ENCODE measurements at regions not wholly inside any gene's neighbourhood (a gene's known extent, or its start where the extent isn't known, plus 50 kb on each side); places are given as distances from the start of the nearest gene placed in this dataset.
"Not testable (repeated sequence)": the region's sequence is repeated elsewhere in the genome, so short reads cannot be mapped to it uniquely, and the experiment has no call there.

- not testable (repeated sequence) for DNase-seq (ENCODE audit: low spot score); H3K4me3 Mint-ChIP-seq; H3K27me3 Mint-ChIP-seq (ENCODE audit: low read depth); H3K27ac Mint-ChIP-seq; H3K4me1 Mint-ChIP-seq (ENCODE audit: low read depth); H3K36me3 Mint-ChIP-seq (ENCODE audit: low read depth)
- H3K9me3 Mint-ChIP-seq, result peaks cover 15% of the 10 kb centered on the region
These were observed 845.6 kb upstream of the ANO3 start for GRCh38 chr11:25486338-25486737.

DNA sequence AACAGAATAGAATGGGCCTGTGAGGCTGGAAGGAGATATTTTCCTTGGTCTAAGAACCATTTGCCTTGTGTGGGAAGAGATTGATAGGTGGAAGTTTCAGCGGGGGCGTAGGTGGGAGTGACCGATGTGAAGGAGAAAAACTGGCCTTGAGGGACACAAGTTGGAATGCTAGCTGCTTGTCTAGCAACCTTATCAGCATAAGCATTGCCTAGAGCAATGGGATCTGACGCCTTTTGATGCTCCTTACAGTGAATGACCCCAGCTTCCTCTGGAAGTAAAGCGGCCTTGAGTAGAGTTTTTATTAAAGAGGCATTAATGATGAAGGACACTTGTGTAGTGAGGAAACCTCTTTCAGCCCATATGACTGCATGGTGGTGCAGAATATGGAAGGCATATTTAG lies 843.8 kb upstream of the ANO3 start:
- not testable (repeated sequence) for H3K27me3 Mint-ChIP-seq (ENCODE audit: low read depth); H3K9me3 Mint-ChIP-seq; H3K4me1 Mint-ChIP-seq (ENCODE audit: low read depth); DNase-seq (ENCODE audit: low spot score); H3K27ac Mint-ChIP-seq; H3K36me3 Mint-ChIP-seq (ENCODE audit: low read depth); H3K4me3 Mint-ChIP-seq

DNA sequence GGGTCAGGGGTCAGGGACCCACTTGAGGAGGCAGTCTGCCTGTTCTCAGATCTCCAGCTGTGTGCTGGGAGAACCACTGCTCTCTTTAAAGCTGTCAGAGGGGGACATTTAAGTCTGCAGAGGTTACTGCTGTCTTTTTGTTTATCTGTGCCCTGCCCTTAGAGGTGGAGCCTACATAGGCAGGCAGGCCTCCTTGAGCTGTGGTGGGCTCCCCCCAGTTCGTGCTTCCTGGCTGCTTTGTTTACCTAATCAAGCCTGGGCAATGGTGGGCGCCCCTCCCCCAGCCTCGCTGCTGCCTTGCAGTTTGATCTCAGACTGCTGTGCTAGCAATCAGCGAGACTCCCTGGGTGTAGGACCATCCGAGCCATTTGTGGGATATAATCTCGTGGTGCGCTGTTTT lies 830.5 kb upstream of the ANO3 start:
- not testable (repeated sequence) for H3K27me3 Mint-ChIP-seq (ENCODE audit: low read depth); H3K27ac Mint-ChIP-seq; DNase-seq (ENCODE audit: low spot score); H3K4me1 Mint-ChIP-seq (ENCODE audit: low read depth); H3K4me3 Mint-ChIP-seq; H3K36me3 Mint-ChIP-seq (ENCODE audit: low read depth)
- peaks cover 19% of the 10 kb centered on the region for H3K9me3 Mint-ChIP-seq

GRCh38 chr11:25515576-25515975 lies 816.4 kb upstream of the ANO3 start:
- Mint-ChIP-seq H3K9me3 (peaks cover 36% of the 10 kb centered on the region), H3K27ac (no peak overlapping the region), H3K36me3 (ENCODE audit: low read depth) (no peaks in the 10 kb centered on the region), H3K27me3 (ENCODE audit: low read depth) (no peaks in the 10 kb centered on the region), H3K4me1 (ENCODE audit: low read depth) (no peaks in the 10 kb centered on the region), H3K4me3 (no peak overlapping the region)
- no peak for DNase-seq (ENCODE audit: low spot score)

DNA sequence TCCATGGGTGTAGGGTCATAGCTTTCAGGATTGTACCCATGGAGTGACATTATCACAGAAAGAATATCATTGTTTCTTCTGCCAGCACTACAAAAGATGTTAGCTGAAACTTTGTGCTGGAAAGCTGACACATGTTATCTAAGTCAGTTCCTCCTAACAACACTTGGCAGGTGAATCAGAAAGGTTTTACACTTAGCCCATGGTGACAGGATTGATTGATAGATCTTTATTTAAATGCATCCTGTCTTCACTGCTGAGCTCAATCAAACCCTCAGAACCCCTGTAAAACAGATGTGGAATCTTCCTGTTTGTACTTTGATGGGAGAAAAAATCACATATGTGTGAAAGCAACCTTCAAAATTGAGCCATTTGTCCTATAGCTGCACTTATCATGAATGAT lies 811.5 kb upstream of the ANO3 start:
- H3K27me3 Mint-ChIP-seq (ENCODE audit: low read depth), result no peaks in the 10 kb centered on the region
- H3K27ac Mint-ChIP-seq, result no peak overlapping the region

GRCh38 chr11:25527841-25528240 lies 804.1 kb upstream of the ANO3 start:
- H3K27ac Mint-ChIP-seq, result no peak overlapping the region
- no peaks in the 10 kb centered on the region for H3K27me3 Mint-ChIP-seq (ENCODE audit: low read depth)
- no peak for DNase-seq (ENCODE audit: low spot score)
- H3K9me3 Mint-ChIP-seq, result peaks cover 16% of the 10 kb centered on the region
- no peaks in the 10 kb centered on the region for H3K4me1 Mint-ChIP-seq (ENCODE audit: low read depth)
- no peak overlapping the region for H3K4me3 Mint-ChIP-seq
- no peaks in the 10 kb centered on the region for H3K36me3 Mint-ChIP-seq (ENCODE audit: low read depth)

More for the DNA sequence above, 811.5 kb upstream of the ANO3 start:
- Mint-ChIP-seq H3K4me3 (no peak overlapping the region), H3K9me3 (peaks cover 31% of the 10 kb centered on the region), H3K4me1 (ENCODE audit: low read depth) (no peaks in the 10 kb centered on the region), H3K36me3 (ENCODE audit: low read depth) (no peaks in the 10 kb centered on the region)
- no peak for DNase-seq (ENCODE audit: low spot score)

- DNase-seq (ENCODE audit: low spot score), result no peak
- H3K27ac Mint-ChIP-seq, result no peak overlapping the region
- H3K36me3 Mint-ChIP-seq (ENCODE audit: low read depth), result no peaks in the 10 kb centered on the region
- H3K9me3 Mint-ChIP-seq, result peaks cover 15% of the 10 kb centered on the region
- H3K4me1 Mint-ChIP-seq (ENCODE audit: low read depth), result no peaks in the 10 kb centered on the region
- no peak overlapping the region for H3K4me3 Mint-ChIP-seq
- no peaks in the 10 kb centered on the region for H3K27me3 Mint-ChIP-seq (ENCODE audit: low read depth)
These were observed 802.4 kb upstream of the ANO3 start for GRCh38 chr11:25529572-25529971.

GRCh38 chr11:25535467-25536272 lies 796.3 kb upstream of the ANO3 start:
- DNase-seq (ENCODE audit: low spot score), result no peak
- Mint-ChIP-seq H3K9me3 (peaks cover 35% of the 10 kb centered on the region), H3K4me3 (no peak overlapping the region), H3K4me1 (ENCODE audit: low read depth) (no peaks in the 10 kb centered on the region), H3K27ac (no peak overlapping the region), H3K27me3 (ENCODE audit: low read depth) (no peaks in the 10 kb centered on the region), H3K36me3 (ENCODE audit: low read depth) (no peaks in the 10 kb centered on the region)

DNA sequence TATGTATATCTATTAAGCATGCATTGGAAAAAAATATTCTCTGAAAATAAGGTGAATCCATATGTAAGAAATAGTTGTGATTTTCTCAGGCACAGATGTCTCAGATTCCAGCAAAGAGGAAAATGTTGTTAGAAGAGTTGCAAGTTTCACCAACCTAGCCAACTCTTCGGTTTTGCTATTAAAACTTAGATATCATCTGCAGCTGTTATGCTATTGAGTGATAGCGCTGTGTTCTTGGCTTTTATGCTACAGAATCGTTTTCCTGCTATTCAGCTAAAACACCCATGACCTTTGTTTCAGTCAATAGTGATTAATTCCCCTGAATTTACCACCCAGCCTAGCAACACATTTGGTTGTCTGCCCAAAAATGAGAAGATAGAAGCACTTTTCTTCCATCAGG lies 795.6 kb upstream of the ANO3 start:
- Mint-ChIP-seq H3K27ac (no peak overlapping the region), H3K36me3 (ENCODE audit: low read depth) (no peaks in the 10 kb centered on the region), H3K27me3 (ENCODE audit: low read depth) (no peaks in the 10 kb centered on the region), H3K4me3 (no peak overlapping the region), H3K9me3 (peaks cover 35% of the 10 kb centered on the region), H3K4me1 (ENCODE audit: low read depth) (no peaks in the 10 kb centered on the region)
- DNase-seq (ENCODE audit: low spot score), result no peak

DNA sequence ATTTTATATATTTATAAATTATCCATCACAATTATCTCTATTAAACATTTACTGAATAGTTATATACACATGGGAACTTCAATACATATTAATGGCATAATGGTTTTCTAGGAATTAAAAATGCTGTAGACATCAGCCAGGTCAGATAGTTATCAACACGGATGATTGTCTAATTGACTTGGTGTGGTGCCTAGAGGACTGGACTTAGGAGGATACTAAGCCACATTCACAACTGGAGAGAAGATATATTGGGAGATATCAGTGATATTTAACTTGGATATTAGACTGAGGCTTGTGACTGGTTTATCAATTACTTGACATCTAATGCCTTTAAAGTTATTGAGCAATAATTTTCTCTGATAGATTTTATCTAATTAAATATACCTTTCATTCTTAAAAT lies 794.5 kb upstream of the ANO3 start:
- Mint-ChIP-seq H3K4me3 (no peak overlapping the region), H3K27me3 (ENCODE audit: low read depth) (no peaks in the 10 kb centered on the region), H3K27ac (no peak overlapping the region), H3K9me3 (peaks cover 35% of the 10 kb centered on the region), H3K4me1 (ENCODE audit: low read depth) (no peaks in the 10 kb centered on the region), H3K36me3 (ENCODE audit: low read depth) (no peaks in the 10 kb centered on the region)
- DNase-seq (ENCODE audit: low spot score), result no peak

GRCh38 chr11:25547292-25547691 lies 784.6 kb upstream of the ANO3 start:
- no peak for DNase-seq (ENCODE audit: low spot score)
- Mint-ChIP-seq H3K9me3 (peaks cover 21% of the 10 kb centered on the region), H3K27ac (no peak overlapping the region), H3K36me3 (ENCODE audit: low read depth) (no peaks in the 10 kb centered on the region), H3K4me1 (ENCODE audit: low read depth) (no peaks in the 10 kb centered on the region), H3K4me3 (no peak overlapping the region), H3K27me3 (ENCODE audit: low read depth) (no peaks in the 10 kb centered on the region)

DNA sequence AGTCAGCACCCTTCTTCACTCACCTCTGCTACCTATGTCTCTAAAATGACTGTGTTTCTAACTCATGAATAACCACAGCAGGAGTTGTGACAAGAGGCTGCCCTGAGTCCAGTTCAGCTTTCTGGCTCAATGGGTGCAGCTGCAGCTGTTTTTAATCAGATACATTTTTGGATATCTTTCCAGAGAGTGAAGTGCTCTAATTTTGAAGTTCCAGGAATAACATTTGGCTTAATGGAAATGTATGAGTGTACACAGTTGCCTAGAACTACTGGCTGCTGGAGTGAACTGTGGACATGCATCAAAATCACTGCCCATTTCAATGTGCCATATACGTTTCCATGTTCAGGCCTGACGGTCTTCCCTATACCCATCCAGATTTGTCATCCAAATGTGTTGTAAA lies 769.5 kb upstream of the ANO3 start:
- Mint-ChIP-seq H3K27ac (no peak overlapping the region), H3K4me3 (no peak overlapping the region), H3K36me3 (ENCODE audit: low read depth) (no peaks in the 10 kb centered on the region), H3K4me1 (ENCODE audit: low read depth) (no peaks in the 10 kb centered on the region), H3K27me3 (ENCODE audit: low read depth) (no peaks in the 10 kb centered on the region), H3K9me3 (peaks cover 32% of the 10 kb centered on the region)
- DNase-seq (ENCODE audit: low spot score), result no peak

- Mint-ChIP-seq H3K36me3 (ENCODE audit: low read depth) (no peaks in the 10 kb centered on the region), H3K4me3 (no peak overlapping the region), H3K9me3 (peaks cover 33% of the 10 kb centered on the region), H3K27ac (no peak overlapping the region), H3K27me3 (ENCODE audit: low read depth) (no peaks in the 10 kb centered on the region), H3K4me1 (ENCODE audit: low read depth) (no peaks in the 10 kb centered on the region)
- DNase-seq (ENCODE audit: low spot score), result no peak
These were observed 766.1 kb upstream of the ANO3 start for GRCh38 chr11:25565846-25566245.

DNA sequence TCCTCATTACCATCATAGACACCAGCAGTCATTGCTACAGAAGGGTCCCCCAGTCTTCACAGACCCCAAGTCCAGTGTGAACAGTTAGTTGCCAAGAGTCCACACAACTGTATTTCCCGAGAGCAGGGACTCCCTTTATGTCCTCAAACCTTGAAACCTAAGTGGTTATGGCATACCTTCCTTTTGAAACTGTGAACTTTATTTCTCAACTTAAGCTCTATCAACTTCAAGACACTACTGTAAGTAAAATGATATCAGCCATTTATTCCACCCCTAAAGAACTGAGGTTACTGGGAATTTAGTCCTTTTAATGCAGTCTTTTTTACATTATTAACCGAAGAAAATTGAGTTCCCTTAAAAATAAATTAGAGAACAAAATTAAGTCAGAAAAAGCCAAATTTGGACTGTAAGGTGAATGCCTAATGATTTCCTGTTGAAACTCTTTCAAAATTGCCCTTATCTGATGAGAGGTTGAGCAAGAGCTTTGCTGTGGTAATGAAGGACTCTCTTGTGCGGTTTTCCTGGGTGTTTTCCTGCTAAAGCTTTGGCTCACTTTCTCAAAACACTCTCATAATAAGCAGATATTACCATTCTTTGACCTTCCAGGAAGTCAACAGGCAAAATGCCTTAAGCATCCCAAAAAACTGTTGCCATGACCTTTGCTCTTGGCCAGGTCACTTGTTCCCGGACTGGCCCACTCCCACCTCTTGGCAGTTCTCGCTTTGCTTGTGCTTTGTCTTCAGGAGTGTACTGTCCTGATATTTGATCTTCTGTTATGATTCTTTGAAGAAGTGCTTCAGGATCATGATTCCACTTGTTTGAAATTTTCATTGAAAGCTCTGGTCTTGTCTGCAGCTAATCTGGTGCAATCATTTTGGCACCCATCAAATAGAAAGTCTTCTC lies 765.4 kb upstream of the ANO3 start:
- Mint-ChIP-seq H3K27ac (no peak overlapping the region), H3K36me3 (ENCODE audit: low read depth) (no peaks in the 10 kb centered on the region), H3K9me3 (peaks cover 35% of the 10 kb centered on the region), H3K27me3 (ENCODE audit: low read depth) (no peaks in the 10 kb centered on the region), H3K4me1 (ENCODE audit: low read depth) (no peaks in the 10 kb centered on the region), H3K4me3 (no peak overlapping the region)
- DNase-seq (ENCODE audit: low spot score), result no peak
